ENCODE measurements at regions not wholly inside any gene's neighbourhood (a gene's known extent, or its start where the extent isn't known, plus 50 kb on each side); places are given as distances from the start of the nearest gene placed in this dataset.

- no peak for TF ChIP-seq CTCF (IDR thresholded peaks at IDR 0.05; ENCODE audit: low read length)
- TF ChIP-seq EZH2phosphoT487 (IDR thresholded peaks at IDR 0.05; ENCODE audit: low read length) = no peak
- no peak for TF ChIP-seq EZH2 (optimal IDR thresholded peaks at IDR 0.05; ENCODE audit: low read depth, low read length)
These were observed 1013.1 kb upstream of the ATXN8OS start for GRCh38 chr13:69094485-69094884.
